ENCODE measurements at regions not wholly inside any gene's neighbourhood (a gene's known extent, or its start where the extent isn't known, plus 50 kb on each side); places are given as distances from the start of the nearest gene placed in this dataset.

DNA sequence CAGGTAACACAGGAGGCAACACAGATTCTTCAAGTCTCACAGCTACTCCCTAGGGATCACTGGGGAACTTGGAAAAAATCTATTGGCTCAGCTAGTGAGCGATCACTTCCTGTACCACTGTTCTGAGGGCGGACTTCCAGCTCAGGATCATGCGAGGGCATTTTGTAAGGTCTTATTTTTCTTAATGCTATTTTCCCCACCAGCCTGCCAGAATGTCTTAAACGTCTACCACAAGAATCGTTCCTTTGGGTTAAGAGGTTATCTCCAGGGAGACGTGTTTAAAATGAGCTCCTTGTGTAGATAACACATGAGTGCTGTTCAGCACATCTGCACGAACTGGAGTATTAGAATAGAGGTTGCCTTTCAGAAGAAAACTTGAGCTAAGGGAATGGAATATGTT is 162.6 kb downstream of the ETNK1 start:
- POLR2A ChIA-PET: no interaction called here
- no peak for ATAC-seq (ENCODE audit: low read depth)
- CTCF ChIA-PET: no interaction called here
- intact Hi-C loops (cut with micrococcal nuclease): no loop called here
- TF ChIP-seq, protein P1, sequence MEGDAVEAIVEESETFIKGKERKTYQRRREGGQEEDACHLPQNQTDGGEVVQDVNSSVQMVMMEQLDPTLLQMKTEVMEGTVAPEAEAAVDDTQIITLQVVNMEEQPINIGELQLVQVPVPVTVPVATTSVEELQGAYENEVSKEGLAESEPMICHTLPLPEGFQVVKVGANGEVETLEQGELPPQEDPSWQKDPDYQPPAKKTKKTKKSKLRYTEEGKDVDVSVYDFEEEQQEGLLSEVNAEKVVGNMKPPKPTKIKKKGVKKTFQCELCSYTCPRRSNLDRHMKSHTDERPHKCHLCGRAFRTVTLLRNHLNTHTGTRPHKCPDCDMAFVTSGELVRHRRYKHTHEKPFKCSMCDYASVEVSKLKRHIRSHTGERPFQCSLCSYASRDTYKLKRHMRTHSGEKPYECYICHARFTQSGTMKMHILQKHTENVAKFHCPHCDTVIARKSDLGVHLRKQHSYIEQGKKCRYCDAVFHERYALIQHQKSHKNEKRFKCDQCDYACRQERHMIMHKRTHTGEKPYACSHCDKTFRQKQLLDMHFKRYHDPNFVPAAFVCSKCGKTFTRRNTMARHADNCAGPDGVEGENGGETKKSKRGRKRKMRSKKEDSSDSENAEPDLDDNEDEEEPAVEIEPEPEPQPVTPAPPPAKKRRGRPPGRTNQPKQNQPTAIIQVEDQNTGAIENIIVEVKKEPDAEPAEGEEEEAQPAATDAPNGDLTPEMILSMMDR (IDR thresholded peaks at IDR 0.05): no peak
- no peaks in the 10 kb centered on the region for H3K4me1 Mint-ChIP-seq
- no peaks in the 10 kb centered on the region for H3K36me3 Mint-ChIP-seq (ENCODE audit: low read depth)
- H3K4me3 Mint-ChIP-seq: no peak overlapping the region
- H3K27ac Mint-ChIP-seq: no peak overlapping the region
- H3K9me3 Mint-ChIP-seq: peaks cover 2% of the 10 kb centered on the region
- peaks cover 4% of the 10 kb centered on the region for H3K27me3 Mint-ChIP-seq
- no peak for DNase-seq

DNA sequence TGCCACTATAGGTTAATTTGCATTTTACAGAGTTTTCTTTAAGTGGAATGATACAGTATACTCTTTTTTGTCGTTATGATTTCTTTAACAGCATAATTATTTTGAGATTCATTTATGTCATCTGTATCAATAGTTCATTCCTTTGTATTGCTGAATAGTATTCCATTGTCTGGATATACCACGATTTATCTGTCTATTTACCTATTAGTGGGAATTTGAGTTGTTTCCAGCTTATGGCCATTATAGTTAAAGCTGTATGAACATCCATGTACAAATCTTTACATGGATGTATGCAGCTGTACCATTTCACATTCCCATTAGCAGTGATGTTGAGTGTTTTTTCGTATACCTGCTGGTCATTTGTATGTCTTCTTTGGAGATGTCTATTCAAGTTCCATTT is 163.9 kb downstream of the ETNK1 start:
- Mint-ChIP-seq H3K27ac (no peak overlapping the region), H3K9me3 (peaks cover under 1% of the 10 kb centered on the region), H3K27me3 (peaks cover 7% of the 10 kb centered on the region), H3K4me3 (no peak overlapping the region), H3K4me1 (no peaks in the 10 kb centered on the region), H3K36me3 (ENCODE audit: low read depth) (no peaks in the 10 kb centered on the region)
- ChIA-PET POLR2A (interaction anchor here (0.7 kb wide), 1 partner anchor 18 kb away, joined by 8 read pairs; no protein-coding TSS in a partner anchor), CTCF (interaction anchor here (0.7 kb wide), 1 partner anchor 186 kb away, joined by 3 read pairs; no protein-coding TSS in a partner anchor)
- intact Hi-C loops (cut with micrococcal nuclease): no loop called here
- no peak for DNase-seq
- TF ChIP-seq, protein P1 (IDR thresholded peaks at IDR 0.05): no peak
- no peak for ATAC-seq (ENCODE audit: low read depth)

DNA sequence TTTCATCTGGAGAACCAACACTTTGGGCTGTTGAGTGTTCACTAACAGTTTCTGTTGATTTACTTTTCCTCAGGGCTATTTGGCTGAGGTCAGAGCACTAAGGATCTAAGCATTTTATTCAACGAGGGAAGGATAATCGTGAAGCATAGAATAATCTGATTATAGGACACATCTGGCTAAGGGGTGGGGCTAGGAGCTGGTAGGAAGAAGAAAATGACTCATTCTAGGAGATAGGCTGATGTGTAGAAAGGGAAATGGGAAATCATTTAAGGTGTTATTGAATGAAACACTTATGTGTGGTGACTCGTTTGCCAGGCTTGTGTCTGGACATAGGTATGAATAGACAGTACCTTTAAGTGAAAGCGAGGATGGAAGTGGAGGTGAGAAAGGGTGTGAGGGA is 167.2 kb downstream of the ETNK1 start:
- no peaks in the 10 kb centered on the region for H3K4me1 Mint-ChIP-seq
- no peaks in the 10 kb centered on the region for H3K9me3 Mint-ChIP-seq
- CTCF ChIA-PET: no interaction called here
- H3K36me3 Mint-ChIP-seq (ENCODE audit: low read depth): no peaks in the 10 kb centered on the region
- POLR2A ChIA-PET: no interaction called here
- DNase-seq (no peak), ATAC-seq (ENCODE audit: low read depth) (no peak)
- TF ChIP-seq, protein P1 (IDR thresholded peaks at IDR 0.05): no peak
- H3K27me3 Mint-ChIP-seq: peaks cover 7% of the 10 kb centered on the region
- H3K4me3 Mint-ChIP-seq: no peak overlapping the region
- intact Hi-C loops (cut with micrococcal nuclease): no loop called here
- H3K27ac Mint-ChIP-seq: no peak overlapping the region

DNA sequence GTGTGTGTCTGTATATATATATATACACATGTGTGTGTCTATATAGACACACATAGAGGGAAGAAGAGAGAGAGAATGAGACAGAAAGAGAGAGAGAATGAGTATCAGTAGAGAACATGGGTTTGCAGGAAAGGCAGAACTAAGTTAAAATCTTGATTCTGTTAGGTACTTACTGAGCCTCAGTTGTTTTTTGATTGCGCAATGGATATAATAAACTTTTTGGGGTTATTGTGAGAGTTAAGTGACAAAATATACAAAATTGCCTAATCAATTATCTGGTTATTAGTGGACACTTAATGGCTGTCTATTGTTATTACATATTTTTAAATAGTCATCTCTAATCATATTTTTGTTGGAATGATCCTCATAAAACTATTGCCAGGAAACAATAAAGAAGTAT is 169.0 kb downstream of the ETNK1 start:
- no peak overlapping the region for H3K4me3 Mint-ChIP-seq
- peaks cover 9% of the 10 kb centered on the region for H3K27me3 Mint-ChIP-seq
- TF ChIP-seq, protein P1 (IDR thresholded peaks at IDR 0.05): no peak
- H3K4me1 Mint-ChIP-seq: no peaks in the 10 kb centered on the region
- intact Hi-C loops (cut with micrococcal nuclease): no loop called here
- no peaks in the 10 kb centered on the region for H3K9me3 Mint-ChIP-seq
- ATAC-seq (ENCODE audit: low read depth) (no peak), DNase-seq (no peak)
- H3K36me3 Mint-ChIP-seq (ENCODE audit: low read depth): no peaks in the 10 kb centered on the region
- no peak overlapping the region for H3K27ac Mint-ChIP-seq
- CTCF ChIA-PET: no interaction called here
- POLR2A ChIA-PET: no interaction called here

DNA sequence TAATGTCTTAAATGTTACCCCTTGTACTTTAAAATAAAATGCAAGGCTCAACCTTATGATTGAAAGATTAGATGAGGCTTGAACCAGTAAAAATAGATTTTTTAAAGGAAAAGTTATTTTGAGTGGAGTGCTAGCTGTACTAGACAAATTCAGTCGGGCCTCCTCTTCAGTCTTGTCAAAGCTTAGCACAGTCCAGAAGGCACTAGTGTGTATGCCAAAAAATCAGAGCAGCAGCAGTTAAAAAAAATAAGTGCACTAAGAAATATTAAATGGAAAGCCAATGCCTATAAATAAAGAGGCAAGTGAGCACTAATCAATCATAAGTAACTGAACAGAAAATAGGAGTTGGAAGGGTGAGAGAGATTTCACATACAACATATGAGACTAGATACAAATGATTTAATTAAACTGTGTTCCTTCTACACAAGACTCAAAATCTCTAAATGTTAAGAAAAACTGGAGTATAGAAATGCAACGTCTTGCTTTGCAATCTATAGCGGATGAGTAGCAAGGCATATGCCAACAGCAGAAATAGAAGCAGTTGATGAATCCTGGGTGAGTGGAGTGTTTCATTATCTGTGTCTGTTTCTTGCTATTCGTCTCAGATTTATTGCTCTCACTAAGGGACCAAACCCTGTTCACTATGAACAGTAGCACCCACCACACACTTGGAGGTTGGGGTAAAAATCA is 172.1 kb downstream of the ETNK1 start:
- ATAC-seq (ENCODE audit: low read depth) (no peak), DNase-seq (no peak)
- no peaks in the 10 kb centered on the region for H3K9me3 Mint-ChIP-seq
- H3K4me3 Mint-ChIP-seq: no peak overlapping the region
- TF ChIP-seq, protein P1 (IDR thresholded peaks at IDR 0.05): no peak
- ChIA-PET POLR2A (no interaction called here), CTCF (no interaction called here)
- H3K4me1 Mint-ChIP-seq: peaks cover 10% of the 10 kb centered on the region
- no peak overlapping the region for H3K27ac Mint-ChIP-seq
- no peaks in the 10 kb centered on the region for H3K36me3 Mint-ChIP-seq (ENCODE audit: low read depth)
- intact Hi-C loops (cut with micrococcal nuclease): no loop called here
- peaks cover 8% of the 10 kb centered on the region for H3K27me3 Mint-ChIP-seq
